COR-L47 (cell line): ENCODE measurements at regions not wholly inside any gene's neighbourhood (a gene's known extent, or its start where the extent isn't known, plus 50 kb on each side); places are given as distances from the start of the nearest gene placed in this dataset.

Experiments used
- DNase-seq: peaks from one replicate; lab custom pipeline; 2025; lab: John Stamatoyannopoulos, UW

DNA sequence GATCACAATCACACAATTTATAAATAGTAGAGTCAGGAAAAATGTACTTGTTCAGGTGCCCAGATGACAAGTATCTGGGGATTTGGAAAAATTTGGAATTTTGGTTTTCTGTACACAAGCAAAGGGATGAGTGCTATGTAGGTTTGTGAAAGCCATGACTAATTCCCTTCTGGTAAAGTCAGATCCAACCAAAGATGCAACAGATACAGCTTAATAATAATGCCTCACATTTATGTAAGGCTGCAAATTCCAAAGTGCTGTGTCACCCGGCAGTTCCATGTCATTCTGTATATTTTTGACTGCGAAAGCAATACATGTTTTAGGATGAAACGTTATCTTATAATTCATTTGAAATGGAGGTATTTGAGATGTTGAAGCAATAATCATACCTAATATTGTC, 102.7 kb upstream of the AGBL1 start:
- DNase-seq = no peak

DNA sequence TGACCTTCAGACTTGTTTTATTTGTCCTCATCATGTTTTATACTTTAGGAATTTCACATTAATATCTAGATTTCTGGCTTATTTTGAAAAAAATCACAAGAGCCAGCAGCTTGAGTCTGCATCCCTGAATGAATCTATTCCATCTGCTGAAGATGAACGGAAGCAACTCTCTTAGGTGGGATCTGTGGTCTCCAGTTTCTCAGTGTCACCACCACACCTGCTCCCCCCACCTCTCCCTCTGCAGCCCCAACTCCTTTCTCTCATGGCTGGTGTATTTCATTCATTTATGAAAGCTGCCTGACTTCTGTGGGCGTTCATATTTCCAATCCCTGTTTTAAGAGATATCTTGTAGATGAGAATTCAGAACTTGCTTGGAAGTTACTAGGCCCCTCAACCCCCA, 102.1 kb upstream of the AGBL1 start:
- DNase-seq = no peak

DNA sequence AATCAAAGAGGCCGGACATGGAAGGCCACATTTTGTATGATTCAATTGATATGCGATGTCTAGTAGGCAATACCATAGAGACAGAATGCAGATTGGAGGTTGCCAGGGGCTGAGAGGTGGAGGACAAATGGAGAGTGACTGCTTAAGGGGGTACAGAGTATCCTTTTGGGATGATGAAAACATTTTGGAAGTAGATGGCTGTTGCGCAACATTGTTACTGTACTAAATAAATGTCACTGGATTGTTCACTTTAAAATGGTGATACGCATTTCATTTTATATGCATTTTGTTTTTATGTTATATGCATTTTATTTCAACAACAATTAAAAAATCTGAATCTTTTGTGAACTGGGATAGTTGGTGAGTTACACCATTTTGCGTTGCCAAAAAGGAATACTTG, 99.7 kb upstream of the AGBL1 start:
- DNase-seq = no peak

DNA sequence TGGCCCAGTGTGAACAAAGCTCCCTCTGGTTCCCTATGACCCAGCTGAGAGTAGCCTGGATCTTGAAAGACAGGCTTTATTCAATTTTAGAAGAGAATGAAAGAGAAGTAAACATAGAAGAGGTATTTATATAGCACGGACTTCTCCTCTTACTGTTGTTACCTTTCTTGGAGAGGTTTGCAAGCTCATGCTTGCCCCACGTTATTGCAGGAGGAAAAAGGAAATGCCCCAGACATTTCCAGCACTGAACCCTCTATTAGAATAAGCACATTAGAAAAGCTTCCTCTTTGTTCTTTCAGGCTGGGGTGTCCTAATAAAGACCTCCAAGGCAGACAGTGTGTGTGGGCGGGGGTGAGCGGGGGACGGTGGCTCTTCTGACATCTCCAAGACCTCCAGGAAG, 98.7 kb upstream of the AGBL1 start:
- no peak for DNase-seq

DNA sequence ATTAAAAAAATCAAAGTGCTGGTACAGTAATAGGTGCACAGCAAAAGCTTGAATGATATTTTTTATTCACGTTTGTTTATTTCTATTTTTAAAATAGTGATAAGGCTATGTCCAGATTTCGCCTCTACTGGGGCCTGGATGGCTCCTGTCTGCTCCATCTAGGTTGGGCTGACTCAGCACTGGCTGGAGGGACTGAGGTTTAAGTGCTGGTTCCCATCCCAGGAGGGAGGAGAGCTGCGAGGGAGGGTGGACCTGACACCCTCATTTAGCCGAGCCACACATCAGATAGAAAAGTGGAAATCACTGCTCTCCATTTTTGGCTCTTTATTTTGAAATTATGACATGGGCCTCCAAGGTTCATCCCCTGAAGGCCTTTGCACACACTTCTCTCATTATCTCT, 95.4 kb upstream of the AGBL1 start:
- DNase-seq = no peak

DNA sequence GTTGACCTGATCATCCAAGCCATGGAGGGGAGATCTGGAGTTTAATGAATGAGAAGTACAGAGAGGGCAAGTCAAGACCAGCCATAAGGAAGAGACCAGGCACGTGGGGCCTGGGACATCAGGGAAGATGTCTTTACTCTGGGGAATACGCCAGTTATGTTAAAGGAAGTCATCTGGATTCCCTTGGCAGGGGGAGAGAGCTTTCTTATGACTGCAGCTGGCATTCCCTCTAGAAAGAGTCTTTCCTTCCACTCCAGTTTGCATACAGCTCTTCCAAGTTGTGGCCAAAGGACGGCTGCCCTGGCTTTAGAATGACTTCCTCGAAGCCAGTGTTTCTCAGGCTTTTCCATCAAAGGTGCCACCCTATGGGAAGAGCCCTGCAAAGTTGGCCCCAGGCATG, 93.6 kb upstream of the AGBL1 start:
- no peak for DNase-seq

DNA sequence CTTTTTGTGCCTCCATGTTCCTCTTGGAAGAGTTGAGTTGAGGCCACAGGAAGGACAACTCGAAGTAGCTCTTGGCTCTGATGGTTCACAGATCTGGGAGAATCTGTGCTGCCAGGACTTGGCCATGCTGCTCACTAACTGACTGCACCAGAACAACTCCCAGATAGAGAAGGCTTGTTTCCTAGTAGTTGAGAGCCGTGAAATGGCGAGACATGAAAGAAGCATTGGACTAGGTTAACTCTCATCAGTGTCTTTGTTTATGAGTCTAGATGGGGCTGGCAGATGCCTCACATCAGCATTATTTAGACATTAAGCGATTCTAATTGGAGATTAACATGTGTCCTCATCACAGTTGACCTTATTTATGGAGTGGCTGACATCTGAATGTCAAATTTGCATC, 92.9 kb upstream of the AGBL1 start:
- DNase-seq = no peak

DNA sequence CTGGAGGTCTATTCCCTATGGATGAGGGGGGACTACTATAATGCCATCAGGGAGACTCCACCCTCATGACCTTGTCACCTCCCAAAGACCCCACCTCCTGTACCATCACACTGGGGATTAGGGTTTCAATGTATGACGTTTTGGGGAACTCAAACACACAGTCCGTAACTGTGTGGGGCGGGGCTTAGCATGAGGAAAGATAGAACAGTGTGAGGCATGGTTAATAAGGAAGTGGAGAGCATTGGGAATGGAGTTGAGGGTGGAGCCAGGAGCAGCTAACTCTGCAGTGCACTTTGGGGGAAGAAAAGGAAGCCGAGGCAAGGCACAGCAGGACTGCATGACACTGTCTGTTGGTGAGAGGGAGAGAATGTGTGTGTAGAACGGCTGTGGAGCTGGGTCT, 90.9 kb upstream of the AGBL1 start:
- no peak for DNase-seq

DNA sequence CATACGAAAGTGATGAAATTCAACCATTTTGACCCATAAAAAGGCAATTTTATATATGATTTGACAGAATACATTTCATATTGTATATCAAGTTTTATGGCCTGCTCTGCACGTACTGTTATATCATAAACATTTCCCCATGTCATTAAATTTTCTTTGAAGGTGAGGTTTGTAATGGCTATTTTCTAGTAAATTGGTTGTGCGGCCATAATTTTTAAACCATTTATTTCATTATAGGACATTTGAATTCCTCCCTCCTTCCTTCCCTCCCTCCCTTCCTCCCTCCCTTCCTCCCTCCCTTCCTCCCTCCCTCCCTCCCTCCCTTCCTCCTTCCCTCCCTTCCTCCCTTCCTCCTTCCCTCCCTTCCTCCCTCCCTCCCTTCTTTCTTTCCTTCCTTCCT, 87.4 kb upstream of the AGBL1 start:
- no peak for DNase-seq

DNA sequence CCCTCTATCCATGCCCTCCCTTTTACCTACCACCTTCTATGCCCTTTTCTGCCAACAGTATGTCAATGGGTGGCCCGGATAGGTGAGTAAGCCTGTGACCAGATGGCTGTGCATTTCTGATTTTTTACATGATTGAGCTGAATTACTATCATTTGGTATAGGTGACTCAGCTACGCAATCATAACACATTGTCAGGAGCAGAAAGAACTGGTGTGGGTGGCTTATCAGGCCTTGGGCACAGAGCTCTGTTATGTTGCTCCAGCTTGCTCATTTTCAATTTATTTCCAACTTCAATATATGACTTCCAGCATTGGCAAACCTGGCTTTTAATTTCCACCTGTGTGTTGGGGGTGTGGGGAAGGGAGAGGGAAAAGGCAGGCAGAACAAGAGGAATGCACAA, 86.6 kb upstream of the AGBL1 start:
- DNase-seq = no peak

DNA sequence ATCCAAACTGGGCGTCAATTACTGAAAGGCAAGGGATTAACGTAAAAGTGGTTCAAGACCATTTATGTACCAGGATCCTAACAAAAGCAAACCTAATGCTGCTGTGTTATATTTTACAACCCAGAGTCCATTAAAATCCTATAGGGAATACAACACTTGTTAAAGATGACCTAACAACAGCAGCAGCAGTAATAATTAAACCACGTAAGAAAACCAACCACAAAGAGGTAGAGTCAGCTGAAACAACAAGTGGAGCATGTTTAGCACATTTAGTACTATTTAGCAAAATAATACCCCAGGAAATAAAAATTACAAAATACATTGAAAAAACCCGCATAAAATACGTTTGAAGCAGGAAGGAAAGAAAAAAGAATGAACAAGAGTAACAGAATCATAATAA, 82.1 kb upstream of the AGBL1 start:
- no peak for DNase-seq

DNA sequence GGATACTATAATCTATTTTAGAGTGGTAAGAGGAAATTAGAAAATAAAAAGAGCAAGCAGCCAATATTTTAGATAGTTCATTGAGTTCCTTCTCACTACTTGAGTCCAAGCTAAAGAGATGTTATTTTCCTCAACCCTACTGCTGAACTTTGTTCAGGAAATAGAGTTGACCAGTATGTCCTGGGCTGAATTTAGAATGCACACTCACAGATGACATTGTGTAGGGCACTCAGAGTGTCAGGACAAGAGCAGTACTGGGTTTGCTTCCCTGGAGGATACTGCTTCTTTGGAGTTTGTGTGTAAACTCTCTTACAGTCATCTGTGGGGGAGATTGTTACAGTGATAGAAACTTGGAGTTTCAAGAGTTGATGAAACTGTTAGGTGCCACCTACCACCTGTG, 80.0 kb upstream of the AGBL1 start:
- DNase-seq = no peak

DNA sequence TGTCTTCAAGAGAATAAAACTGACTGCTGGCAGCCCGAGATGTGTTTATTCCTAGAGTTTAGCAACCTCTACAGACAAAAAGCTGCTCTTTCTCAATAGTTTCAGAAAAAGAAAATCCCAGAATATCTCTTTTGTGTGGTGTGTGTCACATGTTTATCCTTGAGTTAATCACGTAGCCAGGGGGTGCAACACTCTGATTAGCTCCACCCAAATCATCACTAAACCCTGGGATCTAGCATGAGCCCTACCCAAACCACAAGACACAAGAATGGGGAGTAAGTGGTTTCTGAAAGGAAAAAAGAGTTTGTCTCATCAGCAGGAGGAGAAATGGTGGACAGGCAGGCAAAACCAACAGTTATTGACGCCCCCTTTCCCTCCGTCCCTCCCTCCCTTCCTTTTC, 78.5 kb upstream of the AGBL1 start:
- DNase-seq = no peak

DNA sequence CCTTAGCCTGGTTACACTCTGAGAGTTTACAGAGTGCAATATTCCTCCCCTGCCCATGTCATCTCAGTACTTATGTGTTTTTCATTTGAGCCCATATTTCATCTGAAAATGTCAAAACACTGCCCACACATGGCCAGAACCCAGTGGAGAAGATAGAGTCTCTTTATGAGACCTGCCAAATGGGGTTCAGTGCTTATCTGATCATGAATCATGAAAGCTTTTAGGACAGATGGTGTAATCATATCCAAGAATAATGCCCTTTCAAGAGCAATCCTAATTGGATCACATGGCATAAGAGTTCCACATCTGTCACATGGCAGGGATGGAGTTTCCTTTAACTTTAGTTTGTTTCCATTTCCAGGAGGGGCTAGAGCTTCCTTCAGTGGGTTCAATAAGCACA, 77.2 kb upstream of the AGBL1 start:
- DNase-seq = no peak

DNA sequence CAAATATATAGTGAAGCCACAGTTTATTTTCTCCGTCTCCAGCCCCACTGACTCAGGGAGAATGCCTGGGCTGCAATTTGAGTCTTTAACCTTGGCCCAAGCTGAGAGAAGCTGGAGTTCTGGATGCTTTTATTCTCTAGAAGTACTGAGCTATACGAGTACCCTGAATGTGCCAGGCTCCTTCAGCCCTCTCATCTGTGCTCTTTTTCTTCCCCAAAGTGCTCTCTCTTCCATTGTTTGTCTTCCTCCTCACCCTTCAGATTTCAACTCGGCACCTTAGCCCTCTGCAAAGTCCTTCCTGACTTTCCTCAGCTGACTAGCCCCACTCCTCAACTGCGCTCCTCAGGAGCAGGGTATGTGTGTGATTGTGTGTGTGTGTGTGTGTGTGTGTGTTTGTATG, 75.6 kb upstream of the AGBL1 start:
- no peak for DNase-seq

DNA sequence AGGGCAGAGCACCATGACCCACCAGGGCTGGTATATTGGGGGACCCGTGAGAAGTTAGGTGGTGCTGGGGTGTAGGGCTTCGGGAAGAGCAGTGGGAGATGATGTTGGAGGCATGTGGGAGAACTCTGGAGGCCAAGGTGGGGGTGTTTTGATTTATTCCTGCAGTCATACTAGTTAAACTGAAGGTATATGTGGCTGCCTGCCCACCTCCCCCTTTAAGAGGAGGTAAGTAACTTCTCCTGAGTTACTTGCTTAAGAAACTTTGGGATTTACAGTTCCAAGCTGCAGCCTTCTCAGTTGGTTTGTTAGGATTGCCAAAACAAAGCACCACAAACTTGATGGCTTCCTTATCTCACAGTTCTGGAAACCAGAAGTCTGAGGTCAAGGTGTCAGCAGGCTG, 73.1 kb upstream of the AGBL1 start:
- DNase-seq = no peak

DNA sequence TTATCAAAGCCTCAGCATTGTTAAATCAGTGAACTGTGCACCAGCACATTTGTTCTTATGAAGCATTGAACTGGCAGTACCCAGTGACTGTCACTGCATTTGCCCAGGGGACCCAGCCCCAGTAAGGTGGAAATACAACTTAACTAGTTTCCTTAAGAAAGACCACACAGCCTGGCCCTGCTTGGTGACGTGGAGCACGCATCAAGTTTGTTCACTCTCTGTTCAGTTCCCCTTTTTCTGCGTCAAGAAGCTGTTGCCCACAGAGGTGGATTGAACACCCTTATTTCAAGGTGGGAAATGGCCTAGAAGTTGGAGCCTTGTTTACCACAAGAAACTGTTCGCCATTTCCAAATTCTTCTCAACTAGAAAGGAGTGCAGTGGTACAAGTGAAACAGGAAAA, 69.9 kb upstream of the AGBL1 start:
- no peak for DNase-seq

DNA sequence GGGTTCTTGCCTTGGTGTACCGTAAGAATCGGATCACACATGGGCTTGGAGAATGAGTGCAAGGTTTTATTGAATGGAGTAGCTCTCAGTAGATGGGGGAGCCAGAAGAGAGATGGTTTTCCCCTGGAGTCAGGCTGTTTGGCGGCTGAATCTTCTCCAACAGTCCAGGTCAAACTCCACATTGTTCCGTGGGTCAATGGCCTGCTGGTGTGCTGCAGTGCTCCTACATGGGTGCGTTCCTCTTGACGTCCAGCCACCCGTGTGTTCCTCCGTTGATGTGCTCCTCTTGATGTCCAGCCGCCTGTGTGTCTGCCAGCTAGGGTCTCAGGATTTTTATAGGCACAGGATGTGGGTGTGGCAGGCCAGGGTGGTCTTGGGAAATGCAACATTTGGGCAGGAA, 69.3 kb upstream of the AGBL1 start:
- no peak for DNase-seq

DNA sequence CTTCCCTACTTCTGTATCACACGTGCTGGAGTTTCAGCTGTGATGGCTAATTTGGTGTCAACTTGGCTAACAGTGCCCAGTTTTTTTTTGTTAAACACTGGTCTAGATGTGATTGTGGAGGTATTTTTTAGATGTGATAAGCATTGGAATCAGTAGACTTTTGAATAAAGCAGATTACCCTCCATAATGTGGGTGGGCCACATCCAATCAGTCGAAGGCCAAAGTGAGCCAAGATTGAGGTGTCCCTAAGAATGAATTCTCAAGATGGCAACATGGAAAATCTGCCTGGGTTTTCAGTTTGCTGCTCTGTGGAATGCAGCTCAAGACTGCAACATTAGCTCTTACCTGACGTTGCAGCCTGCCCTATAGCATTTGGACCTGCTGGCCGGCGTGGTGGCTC, 68.8 kb upstream of the AGBL1 start:
- no peak for DNase-seq

DNA sequence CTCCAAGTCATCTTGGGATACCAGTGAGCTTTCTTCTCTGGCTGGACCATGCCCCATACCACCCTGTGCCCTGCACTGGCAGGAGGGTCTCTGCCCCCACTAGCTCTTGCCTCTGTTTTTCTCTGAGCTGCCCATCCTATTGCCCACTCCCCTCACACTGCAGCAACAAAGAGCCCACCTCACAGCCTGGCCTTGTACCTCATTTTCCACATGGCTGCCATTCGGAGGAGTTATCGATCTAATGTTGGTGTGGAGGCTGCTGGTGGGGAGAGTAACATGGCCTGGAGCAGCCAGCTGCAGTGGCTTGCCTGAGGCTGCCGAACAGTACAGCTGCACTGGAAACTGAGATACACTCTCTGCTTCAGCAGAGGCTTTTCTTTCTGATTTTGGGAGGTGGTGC, 65.7 kb upstream of the AGBL1 start:
- no peak for DNase-seq

DNA sequence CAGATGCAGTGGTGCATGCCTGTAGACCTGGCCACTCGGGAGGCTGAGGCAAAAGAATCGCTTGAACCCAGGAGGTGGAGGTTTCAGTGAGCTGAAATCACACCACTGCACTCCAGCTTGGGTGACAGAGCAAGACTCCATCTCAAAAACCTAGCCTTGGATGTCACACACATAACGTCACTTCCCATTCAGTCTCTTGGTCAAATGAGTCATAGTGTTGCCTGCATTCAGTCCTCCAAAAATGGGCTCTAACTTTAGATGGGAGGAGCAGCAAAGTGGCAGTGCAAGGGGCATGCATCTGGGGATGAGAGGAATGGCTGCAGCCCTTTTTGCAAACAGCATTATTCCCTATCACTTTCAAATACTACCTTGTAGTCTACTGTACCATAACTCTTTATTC, 62.9 kb upstream of the AGBL1 start:
- no peak for DNase-seq

DNA sequence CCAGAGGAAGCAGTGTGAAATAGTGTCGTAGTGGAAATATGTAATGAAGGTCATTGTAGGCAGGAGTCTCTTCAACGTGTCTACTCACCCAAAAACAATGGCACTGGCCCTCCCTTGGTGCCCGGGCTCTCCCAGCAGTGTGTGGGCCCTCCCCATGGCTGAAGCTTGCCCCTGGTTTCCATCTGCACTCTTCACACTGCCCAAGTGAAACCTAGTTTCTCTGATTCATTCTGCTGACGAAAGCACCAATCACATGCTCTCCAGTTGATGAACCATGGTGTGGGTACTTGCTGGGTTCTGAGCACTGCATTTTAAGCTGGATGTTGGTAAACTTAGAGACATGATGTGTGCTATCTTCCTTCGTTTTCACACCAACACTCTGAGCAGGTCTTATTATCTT, 61.0 kb upstream of the AGBL1 start:
- no peak for DNase-seq

DNA sequence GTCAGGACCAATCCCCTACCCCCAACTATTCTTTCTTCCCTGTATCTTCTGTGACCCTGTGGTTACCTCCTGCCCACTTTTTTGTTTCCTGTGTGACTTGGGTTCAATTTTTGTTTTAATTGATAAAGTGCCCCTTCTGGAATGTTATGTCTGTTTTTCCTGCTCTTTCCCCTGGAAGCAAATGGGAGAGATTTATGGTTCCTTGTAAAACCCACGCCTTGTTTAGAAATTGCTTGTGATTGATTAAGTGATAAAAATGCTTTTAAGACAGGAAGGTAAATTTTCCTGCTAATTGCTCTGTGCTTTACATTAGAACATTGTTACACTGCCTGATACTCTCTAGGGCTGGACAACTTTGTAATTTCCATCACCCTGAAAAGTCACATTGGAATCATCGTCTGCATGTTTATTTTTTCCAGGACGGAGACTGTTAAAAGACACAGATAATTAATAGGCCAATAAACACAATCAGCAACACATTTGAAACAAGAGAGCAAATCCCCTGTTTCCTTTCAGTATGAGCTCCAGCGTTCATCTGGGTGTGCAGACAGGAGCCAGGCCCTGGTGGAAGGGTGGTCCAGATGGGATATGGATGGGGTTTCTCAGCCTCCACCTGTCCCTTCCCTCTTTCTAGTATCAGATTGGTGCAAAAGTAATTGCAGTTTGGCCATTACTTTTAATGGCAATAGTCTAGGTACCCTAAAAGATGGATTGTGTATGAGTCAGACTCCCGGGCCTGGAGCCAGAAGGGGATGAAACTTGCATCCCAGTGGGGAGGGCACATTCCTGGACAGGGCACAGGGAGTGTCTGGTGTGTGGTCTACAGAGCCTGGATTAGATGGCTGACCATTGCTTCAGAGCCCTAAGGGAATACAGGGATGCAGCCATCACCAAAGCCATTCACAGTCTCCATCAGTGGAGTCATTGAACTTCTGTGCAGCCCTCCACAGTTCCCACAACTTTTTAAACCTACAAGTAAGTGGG, 58.1 kb upstream of the AGBL1 start:
- no peak for DNase-seq

DNA sequence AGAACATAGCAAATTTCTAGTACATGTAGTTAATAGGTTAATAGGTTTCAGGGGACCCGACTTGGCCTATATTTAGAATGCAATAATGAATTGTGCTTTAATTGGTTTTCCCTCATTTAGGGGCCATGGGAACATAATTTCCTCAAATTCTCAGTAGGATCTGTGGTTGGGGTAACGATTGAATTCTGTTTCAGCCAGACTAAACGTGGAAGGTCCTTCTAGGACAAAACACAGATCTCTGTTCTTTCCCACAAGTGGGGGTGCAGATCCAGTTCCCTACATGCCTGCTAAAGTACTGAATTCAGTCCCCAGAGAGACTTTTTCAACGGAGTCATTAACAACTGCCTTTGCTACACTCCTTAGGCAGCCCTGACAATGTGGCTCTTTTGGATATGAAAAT, 50.7 kb upstream of the AGBL1 start:
- no peak for DNase-seq
